OCI-LY7 (cell line): ENCODE measurements at regions not wholly inside any gene's neighbourhood (a gene's known extent, or its start where the extent isn't known, plus 50 kb on each side); places are given as distances from the start of the nearest gene placed in this dataset.

Experiments used
- BruUV-seq: library from RNA; stranded (reverse); fragments of 400-500 nt; replicated peaks from 2 replicates; lab custom pipeline; 2021; lab: Mats Ljungman, UMichigan
- CTCF ChIA-PET: fragments of 300-600 bp; sonication (Branson Sonifier 250); formaldehyde crosslinking; loops from one replicate; lab custom pipeline; 2022; ENCODE audit warnings: antibody characterized with exemption; ENCODE audit not compliant: unreplicated experiment; lab: Charles Lee
- POLR2A ChIA-PET: fragments of 300-600 bp; sonication (Branson Sonifier 250); formaldehyde crosslinking; loops from one replicate; lab custom pipeline; 2022; ENCODE audit warnings: antibody characterized with exemption; lab: Charles Lee
- DNase-seq: peaks from one replicate; pipeline ENCODE4 v3.0.0-alpha.2; 2015; ENCODE audit warnings: low spot score
- H2AFZ ChIP-seq: fragments of 200-600 bp; sonication (generic), shearing (Covaris generic); 2 replicates; pipeline ENCODE4 v1.6.1; 2014; ENCODE audit warnings: mild to moderate bottlenecking, antibody characterized with exemption, low read length, moderate library complexity
- H3K27ac ChIP-seq: fragments of 200-600 bp; sonication (generic); 2 replicates; pipeline ENCODE4 v1.5.1; 2014; ENCODE audit warnings: mixed run types, low read depth, mild to moderate bottlenecking, moderate library complexity, low read length, inconsistent platforms; ENCODE audit not compliant: poor library complexity, severe bottlenecking
- H3K36me3 ChIP-seq: fragments of 200-600 bp; sonication (generic); 2 replicates; pipeline ENCODE4 v1.6.1; 2014; ENCODE audit warnings: mild to moderate bottlenecking, antibody characterized with exemption, low read length, moderate library complexity, mixed read lengths; ENCODE audit not compliant: insufficient read depth
- H3K4me1 ChIP-seq: fragments of 200-600 bp; sonication (generic); 2 replicates; pipeline ENCODE4 v1.5.1; 2014; ENCODE audit warnings: mild to moderate bottlenecking, low read length; ENCODE audit not compliant: insufficient read depth, poor library complexity, severe bottlenecking
- H3K4me2 ChIP-seq: fragments of 200-600 bp; sonication (generic); 2 replicates; pipeline ENCODE4 v1.6.1; 2014; ENCODE audit warnings: mild to moderate bottlenecking, low read length
- H3K4me3 ChIP-seq: fragments of 200-600 bp; sonication (generic); 2 replicates; pipeline ENCODE4 v1.5.1; 2014; ENCODE audit warnings: mild to moderate bottlenecking, low read depth, low read length; ENCODE audit not compliant: poor library complexity, severe bottlenecking
- H3K79me2 ChIP-seq: fragments of 200-600 bp; sonication (generic); 2 replicates; pipeline ENCODE4 v1.6.1; 2016; ENCODE audit warnings: low read depth, mild to moderate bottlenecking, low read length, moderate library complexity, mixed read lengths; ENCODE audit not compliant: insufficient read depth
- H3K9me2 ChIP-seq: fragments of 200-600 bp; sonication (generic); 2 replicates; pipeline ENCODE4 v1.6.1; 2016; ENCODE audit warnings: mild to moderate bottlenecking, low read length, mixed read lengths; ENCODE audit not compliant: insufficient read depth
- H3K9me3 ChIP-seq: fragments of 200-600 bp; sonication (generic); 2 replicates; pipeline ENCODE4 v1.6.1; 2014; ENCODE audit warnings: mild to moderate bottlenecking, mixed run types, low read length, mixed read lengths
- H4K20me1 ChIP-seq: fragments of 200-600 bp; sonication (generic); 2 replicates; pipeline ENCODE4 v1.6.1; 2014; ENCODE audit warnings: mild to moderate bottlenecking, antibody characterized with exemption, low read length, moderate library complexity, mixed read lengths; ENCODE audit not compliant: insufficient read depth
- CTCF ChIP-seq: fragments of 200-600 bp; sonication (generic); conservative IDR thresholded peaks from 2 replicates; pipeline ENCODE4 v1.5.1; 2014; ENCODE audit warnings: mild to moderate bottlenecking, antibody characterized with exemption, low read length, moderate library complexity, mixed read lengths
- EZH2phosphoT487 ChIP-seq: fragments of 200-600 bp; sonication (generic); IDR thresholded peaks from 2 replicates; pipeline ENCODE4 v1.6.1; 2018; ENCODE audit warnings: low read depth, borderline replicate concordance, mild to moderate bottlenecking, mixed run types, antibody characterized with exemption, low read length, moderate library complexity, mixed read lengths
- intact Hi-C: fragments of 100-400 bp; cut with micrococcal nuclease; formaldehyde crosslinking; loops from one replicate; pipeline ENCODE4 v1.10.0; 2022; ENCODE audit not compliant: unreplicated experiment

- Histone ChIP-seq H3K9me2 (no peaks in the 10 kb centered on the region), H2AFZ (no peak overlapping the region), H3K9me3 (no peaks in the 10 kb centered on the region), H3K27ac (no peak overlapping the region), H3K4me3 (no peak overlapping the region), H3K4me1 (no peaks in the 10 kb centered on the region), H4K20me1 (no peaks in the 10 kb centered on the region), H3K79me2 (no peaks in the 10 kb centered on the region), H3K36me3 (no peaks in the 10 kb centered on the region), H3K4me2 (no peak overlapping the region)
- POLR2A ChIA-PET: interaction anchor here (0.5 to 1.2 kb wide), 3 partner anchors 30 to 328 kb away, joined by 3 read pairs; no protein-coding TSS in a partner anchor
- no peak for DNase-seq
- no peak for TF ChIP-seq EZH2phosphoT487
- no peak for TF ChIP-seq CTCF
- CTCF ChIA-PET: interaction anchor here (0.5 kb wide), 1 partner anchor 242 kb away, joined by 4 read pairs; no protein-coding TSS in a partner anchor
- intact Hi-C loops: no loop called here
- BruUV-seq: no TSS peak
These were observed 170.0 kb downstream of the LTN1 start for GRCh38 chr21:28822486-28823335.

GRCh38 chr21:28822123-28822399 lies 170.6 kb downstream of the LTN1 start:
- DNase-seq: no peak
- intact Hi-C loops: no loop called here
- TF ChIP-seq CTCF (no peak), EZH2phosphoT487 (no peak)
- POLR2A ChIA-PET: no interaction called here
- BruUV-seq: no TSS peak
- Histone ChIP-seq H3K79me2 (no peaks in the 10 kb centered on the region), H3K4me2 (no peak overlapping the region), H3K9me3 (no peaks in the 10 kb centered on the region), H3K4me1 (no peaks in the 10 kb centered on the region), H4K20me1 (no peaks in the 10 kb centered on the region), H3K4me3 (no peak overlapping the region), H3K27ac (no peak overlapping the region), H3K36me3 (no peaks in the 10 kb centered on the region), H3K9me2 (no peaks in the 10 kb centered on the region), H2AFZ (no peak overlapping the region)
- CTCF ChIA-PET: no interaction called here
